Stimulated activated CD4-positive, alpha-beta T cell treated with anti-CD3 and anti-CD28 coated beads, TNF-alpha, amount 100 ng/mL, for 4 hours (primary cell): ENCODE measurements at regions not wholly inside any gene's neighbourhood (a gene's known extent, or its start where the extent isn't known, plus 50 kb on each side); places are given as distances from the start of the nearest gene placed in this dataset.

ENCODE experiments used
- DNase-seq, 3 experiments: peaks; one replicate each; pipeline ENCODE4 v3.0.0-alpha.2; 2020; ENCODE audit warnings: low read depth in 3 of 3

DNA sequence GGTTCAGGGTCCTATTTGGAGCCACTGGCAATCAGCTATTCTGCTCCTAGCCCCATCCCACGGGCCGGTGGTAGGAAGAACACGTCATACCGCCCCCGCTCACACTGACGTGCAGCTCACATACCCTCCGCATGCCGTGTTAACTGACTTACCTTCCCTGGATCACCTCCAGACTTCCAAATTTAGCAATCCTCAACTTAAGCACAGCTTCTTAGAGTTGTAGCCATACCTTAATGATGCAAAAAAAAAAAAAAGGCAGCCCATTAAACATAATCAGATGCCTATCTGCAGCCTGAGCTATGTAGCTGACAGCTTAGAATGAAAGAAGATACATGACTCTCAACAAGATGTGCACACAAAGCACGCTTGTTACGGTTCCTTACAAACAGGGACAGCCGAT, 93.0 kb downstream of the IRX2 start:
- no peak for DNase-seq

DNA sequence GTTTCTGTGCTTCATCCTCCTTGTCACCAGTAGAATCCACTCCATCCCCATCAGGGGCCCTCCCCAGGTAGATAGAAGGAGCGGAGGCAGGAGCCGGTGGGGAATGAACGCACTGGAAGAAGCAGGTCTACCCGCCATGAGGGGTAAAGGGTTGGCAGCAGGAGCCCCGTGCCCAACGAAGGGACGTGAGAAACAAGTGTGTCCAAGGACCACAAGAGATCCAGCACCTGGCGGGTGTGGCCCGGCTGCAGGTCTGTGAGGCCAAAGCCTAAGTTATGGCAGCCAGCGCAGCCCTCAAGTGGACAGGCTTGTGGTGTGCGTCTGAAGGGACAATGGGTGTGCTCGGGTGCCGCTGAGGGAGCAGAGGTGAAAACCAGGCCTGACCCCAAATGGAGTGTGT, 94.3 kb downstream of the IRX2 start:
- no peak for DNase-seq

DNA sequence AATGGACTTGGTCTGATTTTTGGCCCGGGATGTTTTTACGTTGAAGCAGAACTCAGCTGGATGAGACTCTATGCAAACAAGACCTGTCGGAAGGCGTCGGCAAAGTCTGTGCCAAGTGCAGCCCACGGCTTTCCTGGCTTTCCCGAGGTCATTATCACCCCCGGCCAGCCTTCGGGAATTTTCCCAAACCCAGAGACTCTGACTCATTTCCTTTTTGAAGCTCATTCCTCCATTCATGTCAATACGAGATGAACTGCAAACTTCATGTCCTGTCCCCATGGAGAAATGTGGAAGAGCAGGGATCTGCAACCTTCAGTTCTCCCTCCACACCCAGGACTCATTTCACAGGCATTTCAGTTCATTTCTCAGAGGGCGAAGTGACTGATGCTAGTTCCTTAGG, 95.3 kb downstream of the IRX2 start:
- DNase-seq: no peak

DNA sequence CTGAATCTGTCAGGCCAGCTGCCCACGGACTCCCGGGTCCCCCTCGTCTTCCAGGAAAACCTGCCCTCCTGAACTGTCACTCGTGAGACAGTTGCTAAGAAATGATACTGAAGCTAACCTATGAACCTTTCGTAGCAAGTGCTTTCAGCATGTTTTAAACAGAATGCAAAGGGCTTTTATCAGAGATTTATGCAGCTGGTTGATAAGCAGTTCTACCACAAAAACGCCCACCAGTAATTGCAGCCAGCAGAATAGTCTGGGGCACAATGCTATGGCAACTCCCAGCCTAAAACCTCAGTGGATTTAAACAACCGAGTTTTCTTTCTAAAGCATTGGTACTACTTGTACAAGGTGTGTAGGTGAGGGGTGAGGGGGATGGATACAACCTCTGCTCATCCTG, 97.5 kb downstream of the IRX2 start:
- no peak for DNase-seq

DNA sequence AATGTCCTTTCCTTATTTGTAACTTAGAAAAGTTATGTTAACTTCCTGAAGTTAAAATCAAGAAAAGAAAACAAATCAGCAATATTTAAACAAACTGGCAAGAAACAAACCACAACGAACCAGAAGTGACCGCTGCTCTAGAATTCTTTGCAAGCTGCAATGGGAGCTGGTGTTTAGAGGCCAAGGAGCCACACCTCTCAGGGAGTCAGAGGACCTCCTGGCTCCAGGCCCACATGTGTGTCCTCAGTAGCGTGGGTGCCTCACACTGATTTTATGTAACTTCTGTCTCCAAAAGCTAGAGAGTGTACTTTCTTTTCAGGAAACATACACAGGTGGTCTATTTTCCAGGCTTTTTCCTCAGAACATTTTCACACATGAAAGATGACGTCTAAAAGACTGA, 100.4 kb downstream of the IRX2 start:
- no peak for DNase-seq

DNA sequence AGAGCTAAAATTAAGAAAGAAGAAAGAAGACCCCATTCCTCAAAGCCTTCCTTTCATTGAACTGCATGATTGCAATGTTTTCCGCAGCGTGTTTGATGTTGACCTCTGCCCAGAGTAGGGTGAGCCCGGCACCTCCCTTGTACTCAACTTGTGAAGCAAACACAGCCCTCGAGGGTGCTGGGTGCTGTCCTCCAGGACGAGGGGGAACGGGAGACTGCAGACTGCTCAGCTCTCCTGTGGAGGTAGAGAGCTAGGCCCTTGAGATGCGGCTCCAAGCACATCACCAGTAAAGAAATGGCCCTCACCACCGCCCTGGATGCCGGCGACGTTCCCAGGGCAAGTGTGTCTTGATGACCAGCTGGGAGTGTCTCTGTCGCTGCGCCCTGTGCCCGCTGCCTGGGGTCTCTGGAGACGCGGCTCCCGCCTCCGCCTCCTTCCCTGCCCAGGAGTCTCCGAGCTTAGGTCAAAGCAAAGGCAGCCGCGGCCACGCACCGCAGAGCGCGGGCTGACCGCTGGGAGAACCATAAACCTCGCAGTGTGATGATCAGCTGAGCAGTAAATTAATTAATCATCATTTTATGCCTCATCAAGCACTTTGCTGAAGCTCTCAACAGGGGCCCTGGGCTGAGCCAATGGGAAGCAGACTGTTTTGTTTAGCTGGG, 108.7 kb downstream of the IRX2 start:
- DNase-seq: no peak

DNA sequence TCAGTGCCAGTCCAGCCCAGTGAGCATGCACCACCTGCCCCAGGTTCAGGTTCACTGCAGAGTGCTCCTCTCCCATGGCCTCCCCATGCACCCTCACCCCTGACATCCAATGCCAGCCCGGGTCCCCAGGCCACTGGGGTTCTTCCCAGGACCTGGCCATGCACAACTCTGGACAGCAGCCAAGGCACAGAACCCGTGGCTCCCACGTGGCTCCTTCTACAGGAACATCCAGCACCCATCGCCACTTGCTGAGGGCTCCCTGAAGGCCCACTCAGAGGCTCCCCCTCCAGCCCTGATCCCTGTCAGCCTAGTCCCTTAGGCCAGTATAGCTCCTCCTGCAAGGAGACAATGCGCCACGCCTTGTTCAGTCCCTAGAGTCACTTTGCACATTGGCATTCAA, 110.8 kb downstream of the IRX2 start:
- no peak for DNase-seq

DNA sequence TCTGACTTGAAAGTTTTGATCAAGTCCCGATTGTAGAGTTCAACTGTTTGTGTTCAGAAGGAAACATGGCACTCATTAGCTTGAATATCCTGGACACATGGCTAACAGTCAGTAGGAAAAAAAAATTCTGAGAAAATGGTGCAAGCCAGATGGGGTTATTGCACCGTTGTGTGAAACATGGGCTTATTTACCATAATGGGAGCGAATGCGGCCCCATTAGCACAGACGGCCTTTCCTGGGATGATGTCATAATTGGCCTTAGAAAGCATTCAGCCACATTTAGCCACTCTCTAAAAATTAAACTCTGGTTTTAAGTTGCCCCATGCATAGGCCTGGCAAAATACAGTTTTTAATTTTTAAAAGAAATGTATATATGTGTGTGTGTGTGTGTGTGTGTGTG, 112.1 kb downstream of the IRX2 start:
- no peak for DNase-seq

DNA sequence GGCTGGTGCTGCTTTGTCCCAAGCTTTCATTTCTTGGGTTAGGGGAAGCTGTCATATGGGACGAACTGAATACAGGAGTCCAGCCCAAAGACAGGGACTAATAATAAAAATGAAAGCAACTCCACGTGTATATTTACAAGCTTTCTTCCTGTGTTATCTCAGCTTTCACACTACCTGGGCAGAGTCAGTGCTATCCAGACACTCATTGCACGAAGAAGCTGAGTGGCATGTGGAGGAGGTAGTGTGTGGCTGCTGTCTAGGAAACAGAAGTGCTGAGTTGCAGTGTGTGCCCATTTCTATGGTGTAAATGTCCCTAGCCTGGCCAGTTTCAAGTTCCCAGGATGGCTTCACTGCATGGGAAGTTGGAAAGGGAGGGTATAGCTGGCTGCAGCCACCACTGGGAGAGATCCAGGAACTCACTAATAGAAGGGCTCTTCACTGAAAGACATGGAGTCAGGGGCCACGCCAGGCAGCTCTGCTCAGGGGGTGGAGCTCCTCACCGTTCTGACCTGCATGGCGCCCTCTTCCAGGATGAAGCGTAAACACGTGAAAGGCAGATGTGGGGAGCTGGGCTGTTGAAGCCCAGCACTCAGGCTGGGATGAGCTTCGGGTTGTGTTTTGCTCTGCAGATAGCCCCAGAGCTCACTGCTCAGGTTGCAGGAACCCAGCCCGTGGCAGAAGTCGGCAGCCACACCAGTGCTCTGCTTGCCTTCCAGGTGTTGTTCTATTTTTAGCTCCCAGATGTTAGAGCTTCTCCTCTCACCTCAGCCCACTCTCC, 116.9 kb downstream of the IRX2 start:
- no peak for DNase-seq

DNA sequence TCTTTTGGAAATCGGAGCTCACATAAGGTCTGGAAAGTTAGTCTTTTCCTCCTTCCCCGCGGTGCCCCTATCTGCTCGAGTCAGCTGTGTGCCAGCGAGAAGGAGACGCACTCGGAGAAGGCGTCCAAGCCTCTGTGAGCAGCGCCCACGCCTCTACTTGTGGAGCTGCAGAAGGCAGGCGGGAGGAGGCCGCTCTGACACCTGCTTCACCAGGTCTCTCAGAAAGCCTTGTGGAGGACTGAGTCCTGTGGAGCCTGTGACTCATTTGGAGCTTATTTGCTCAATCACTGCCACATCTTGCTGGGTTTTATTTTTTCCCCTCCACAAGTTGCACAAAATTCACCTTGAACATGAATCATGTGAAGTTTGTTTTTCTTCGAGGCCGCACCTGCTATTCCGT, 117.5 kb downstream of the IRX2 start:
- no peak for DNase-seq

DNA sequence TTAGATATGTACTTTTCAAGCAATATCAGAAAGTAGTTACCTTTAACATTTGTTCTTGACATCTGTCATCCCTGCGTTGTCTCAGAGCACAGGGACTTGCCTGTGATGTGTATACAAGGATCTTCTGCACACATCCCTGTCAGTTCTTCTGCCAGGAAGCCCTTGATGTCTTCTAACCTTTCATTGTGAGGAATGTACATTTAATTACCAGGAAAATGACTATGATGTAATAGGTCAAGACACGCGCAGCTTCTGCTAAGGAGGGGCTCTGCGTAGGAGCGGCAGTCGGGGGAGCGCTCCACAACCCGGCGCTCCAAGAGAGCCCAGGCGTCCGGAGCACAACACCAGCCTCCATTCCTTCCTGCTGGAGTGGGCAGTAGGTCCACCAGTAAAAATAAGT, 119.7 kb downstream of the IRX2 start:
- DNase-seq: no peak

DNA sequence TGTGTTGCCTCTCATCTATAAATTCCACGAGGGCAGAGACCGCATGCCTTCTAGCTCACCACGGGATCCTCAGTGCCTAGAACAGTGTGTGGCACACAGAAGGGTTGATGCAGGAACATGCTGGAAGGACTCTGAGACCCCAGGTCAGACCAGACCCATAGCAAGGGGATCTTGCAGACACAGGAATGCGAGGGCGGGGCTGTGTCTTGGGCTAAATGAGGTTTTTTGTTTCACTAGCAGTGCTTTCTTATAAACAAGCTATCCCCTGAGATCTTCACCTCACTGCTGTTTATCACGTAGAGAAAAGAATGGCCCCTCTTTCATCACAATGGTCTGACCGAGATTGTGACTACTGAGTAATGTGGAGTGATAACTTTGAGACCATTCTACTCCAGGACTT, 122.4 kb downstream of the IRX2 start:
- DNase-seq: no peak

DNA sequence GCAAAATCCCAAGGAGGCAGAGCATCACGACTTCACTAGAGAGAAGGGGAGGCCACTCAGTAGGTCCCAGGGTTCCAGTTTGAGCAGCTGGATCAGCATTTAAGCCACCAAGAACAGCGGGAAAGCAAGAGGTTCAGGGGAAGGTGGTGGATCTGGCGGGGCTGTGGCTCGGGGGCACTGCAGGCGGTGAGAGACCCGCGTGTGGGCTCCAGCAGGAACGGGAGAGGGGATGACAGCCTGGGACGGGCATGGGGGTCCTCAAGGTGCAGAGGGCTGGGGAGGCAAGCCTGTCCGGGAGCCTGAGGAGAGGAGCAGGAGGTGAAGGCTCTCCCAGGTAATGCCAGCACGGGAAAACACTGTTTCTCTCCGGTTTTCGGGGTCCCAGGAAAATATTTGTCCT, 123.6 kb downstream of the IRX2 start:
- no peak for DNase-seq

DNA sequence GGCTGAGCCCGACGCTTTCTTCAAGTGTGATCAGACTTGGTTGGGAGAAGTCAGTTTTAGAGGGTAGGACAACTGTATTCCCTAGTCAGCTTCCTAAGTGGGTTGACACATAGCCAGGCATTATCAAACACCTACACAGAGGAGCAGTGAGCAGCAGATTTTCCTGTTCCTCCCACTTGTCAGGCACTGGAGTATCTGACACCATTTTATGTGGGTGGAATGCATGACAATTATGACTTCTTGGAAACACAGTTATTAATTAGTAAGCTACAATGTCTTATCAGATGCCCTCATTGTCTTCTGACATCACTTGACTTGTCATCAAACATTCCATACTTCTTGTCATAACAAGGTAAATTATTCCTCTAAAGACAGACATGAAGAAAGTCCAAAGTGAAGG, 124.9 kb downstream of the IRX2 start:
- DNase-seq: no peak

DNA sequence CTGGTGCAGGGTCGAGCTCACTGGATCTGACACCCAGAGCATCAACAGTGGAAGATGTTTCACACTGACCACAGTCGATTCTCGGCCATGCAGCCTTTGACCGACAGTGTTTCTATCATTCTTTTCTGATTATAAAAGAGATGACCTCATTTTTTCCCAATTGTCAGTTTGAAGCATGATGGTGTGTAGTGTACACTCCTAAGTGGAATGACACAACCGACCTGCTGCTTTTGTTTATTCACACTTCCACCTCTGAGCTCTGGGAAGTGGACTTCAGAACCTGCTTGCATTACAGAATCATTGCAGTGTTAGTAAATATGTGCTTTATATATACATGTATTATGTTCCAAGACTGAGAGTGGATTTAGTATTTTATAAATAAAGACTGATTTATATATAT, 128.6 kb downstream of the IRX2 start:
- no peak for DNase-seq

DNA sequence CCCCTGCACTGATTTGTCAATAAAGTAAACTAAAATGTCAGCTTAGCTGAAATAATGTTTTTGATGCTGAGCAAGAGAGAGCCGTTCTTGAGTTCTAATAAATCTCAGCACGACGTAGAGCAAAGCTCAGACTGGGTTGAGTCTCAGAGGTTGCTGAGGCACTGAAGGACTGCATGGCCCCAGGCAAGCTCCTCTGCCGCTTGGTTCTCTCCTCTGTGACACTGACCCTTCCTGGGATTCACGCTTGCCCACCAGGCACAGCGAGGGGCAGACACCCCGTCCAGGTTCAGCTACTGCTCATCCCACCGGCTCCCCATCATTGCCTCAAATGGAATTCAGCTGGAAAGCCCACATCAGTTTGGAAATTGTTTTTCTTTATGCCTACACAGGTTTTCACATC, 129.8 kb downstream of the IRX2 start:
- no peak for DNase-seq

DNA sequence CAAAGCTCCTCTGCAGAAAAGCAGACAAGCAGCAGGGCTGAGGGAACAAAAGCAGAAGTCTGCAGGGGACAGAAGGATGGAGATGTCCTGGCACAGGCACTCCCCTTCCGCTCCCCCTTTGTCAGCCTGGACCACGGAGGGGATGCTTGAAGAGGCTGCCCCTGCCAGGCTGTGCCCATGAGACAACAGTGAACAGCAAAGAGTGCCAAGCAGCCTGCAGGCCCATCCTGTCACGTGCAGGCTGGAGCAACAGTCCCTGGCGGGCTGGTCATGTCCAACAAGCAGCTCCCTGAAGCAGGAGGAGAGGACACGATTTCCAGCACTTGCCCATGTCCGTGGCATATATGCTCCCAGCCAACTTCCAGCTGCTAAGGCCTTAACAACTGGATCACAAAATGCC, 132.3 kb downstream of the IRX2 start:
- no peak for DNase-seq

DNA sequence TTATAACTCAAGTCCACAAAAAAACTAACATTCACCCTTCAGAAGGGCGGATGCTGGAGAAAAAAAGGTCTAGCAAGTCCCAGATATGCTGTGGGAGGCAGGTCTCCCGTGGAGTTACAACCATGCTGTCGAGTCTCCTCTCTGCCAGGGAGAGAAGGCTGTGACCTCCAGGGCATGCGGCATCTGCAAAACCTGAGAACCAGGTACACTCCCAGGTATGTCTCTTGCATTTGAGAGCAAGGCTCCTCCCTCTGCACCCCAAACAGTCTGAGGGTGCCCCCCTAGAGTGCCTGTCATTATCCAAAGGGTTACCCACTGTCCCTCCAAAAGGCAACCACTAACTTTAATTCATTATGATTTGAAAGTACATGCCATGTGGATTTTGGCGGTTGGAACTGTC, 134.0 kb downstream of the IRX2 start:
- no peak for DNase-seq

DNA sequence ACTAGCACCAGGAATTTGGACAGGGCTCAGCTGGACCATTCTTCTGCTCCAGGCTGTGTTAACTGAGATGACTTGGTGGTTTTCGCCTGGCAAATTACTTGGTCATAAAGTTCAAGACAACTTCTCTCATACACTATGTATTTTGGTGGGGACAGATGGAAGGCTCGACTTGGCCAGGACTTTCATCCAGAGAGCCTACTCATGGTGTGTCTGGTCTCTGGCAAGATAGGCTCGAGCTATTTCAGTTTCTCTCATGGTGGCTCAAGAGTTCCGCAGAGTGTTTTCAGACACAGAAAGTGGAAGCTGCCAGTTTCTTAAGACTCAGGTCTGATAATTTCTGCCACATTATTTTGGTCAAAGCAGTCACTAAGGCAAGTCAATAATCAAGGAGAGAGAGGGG, 135.6 kb downstream of the IRX2 start:
- DNase-seq: no peak

DNA sequence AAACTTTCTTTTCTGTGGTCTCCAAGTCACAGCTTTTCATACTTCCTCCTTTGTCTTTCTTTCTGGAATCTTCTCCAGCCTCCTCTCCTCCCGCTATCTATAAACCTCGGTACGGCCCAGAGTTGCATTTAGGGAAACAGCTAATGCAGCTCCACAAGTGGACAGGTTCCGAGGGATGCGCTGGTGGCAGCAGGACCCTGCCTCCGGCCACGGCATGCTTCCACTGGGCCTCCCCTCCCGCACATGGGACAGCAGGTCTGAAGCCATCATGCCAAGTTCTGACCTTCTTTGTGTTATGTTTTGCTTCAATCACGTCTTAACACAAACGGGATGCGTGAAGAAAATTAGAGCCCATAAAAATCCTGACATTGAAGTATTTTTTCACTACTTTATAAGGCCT, 136.9 kb downstream of the IRX2 start:
- DNase-seq: no peak

DNA sequence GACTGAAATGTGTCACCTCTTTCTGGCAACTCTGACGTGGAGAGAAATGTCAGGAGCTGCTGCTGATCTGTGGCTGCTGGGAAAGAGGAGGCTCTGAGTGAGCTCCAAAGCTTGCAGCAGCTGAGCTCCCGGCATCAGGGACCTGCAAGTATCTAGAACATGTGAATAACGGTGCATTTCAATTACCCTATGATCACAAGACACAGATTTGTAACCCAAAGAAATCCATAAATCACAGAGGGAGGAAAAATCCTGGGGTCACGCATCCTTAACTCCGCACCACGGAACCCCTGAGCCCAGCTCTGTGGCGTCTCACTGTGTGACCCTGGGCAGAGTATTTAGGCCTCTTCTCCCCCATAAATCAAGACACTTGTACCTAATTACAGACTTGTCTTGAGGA, 139.8 kb downstream of the IRX2 start:
- DNase-seq: no peak

DNA sequence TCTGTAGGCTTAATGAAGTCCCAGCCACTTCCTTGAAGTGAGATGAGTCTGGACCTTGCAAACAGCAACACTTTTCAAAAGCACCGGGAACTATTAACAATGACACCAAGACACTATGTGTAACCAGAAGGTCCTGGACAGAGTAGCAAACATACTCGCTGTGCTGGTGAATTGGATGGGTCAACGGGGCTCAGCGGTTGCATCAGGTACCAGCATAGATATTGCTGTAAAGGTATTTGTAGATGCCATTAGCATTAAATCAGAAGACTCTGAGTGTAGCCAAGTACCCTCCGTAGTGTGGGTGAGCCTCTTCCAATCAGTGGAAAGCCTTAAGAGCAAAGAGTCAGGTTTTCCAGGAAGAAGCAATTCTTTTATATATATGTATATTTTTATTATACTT, 140.5 kb downstream of the IRX2 start:
- no peak for DNase-seq

DNA sequence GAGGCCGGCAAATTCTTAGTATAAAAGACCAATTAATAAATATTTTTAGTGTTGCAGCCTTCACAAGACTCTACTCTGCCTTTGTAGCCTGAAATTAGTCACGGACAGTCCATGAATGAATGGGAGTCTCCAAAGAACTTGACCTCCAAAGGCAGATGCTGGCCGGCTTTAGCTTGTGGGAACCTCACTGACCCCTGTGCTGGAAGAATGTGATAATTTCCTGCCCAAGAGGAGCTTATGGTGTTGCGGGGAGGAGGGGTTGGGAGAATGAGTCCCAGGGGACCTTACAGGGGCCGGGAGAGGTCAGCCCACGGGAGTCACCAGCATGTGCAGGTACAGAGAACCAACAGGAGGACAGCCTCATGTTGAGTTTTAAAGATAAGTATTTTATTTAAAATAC, 143.1 kb downstream of the IRX2 start:
- DNase-seq: no peak

DNA sequence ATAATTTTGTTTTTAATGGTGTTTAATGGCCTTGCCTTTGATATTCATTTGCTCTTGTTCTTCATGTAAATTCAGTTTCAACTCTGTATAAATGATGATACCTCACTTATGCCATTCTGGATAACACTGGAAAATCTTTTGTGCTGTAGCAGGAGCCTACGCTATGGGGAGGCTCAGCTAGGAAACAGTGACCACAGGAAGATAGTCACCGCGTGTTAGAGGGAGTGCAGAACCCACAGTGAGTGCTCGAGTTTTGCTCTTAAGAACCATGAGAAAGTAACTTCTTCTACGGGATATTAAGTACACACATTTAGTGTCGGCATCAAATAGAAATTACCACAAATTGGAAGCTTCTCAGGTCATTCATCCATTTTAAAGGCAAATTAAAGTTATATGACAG, 143.9 kb downstream of the IRX2 start:
- DNase-seq: no peak
